ENCODE measurements at regions not wholly inside any gene's neighbourhood (a gene's known extent, or its start where the extent isn't known, plus 50 kb on each side); places are given as distances from the start of the nearest gene placed in this dataset.

DNA sequence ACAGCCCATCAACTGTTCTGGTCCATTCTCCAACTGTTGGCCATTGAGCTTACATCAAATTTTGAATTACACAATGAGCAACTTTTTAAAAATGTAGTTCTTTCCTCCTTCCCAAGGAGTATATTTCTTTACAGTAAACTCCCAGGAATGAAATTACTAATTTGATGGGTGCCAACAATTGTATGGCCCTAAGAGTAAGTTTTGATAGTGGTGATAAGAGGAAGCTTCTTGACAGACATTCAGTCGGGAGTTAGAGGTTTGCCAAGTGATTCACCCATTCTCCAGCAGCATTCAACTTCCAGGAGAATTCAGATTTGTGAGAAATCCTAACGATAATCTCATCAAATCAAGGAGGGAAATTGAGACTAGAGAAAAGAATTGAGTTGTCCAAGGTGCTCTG lies 579.9 kb downstream of the ACTL7B start:
- peaks cover 21% of the 10 kb centered on the region for H3K4me1 ChIP-seq (ENCODE audit: insufficient read depth)
- no peak overlapping the region for H2AFZ ChIP-seq
- no peak overlapping the region for H3K4me3 ChIP-seq
- H3K79me2 ChIP-seq: no peaks in the 10 kb centered on the region
- H4K20me1 ChIP-seq (ENCODE audit: insufficient read depth, poor library complexity, severe bottlenecking): no peaks in the 10 kb centered on the region
- no peak overlapping the region for H3K4me2 ChIP-seq
- TF ChIP-seq EZH2 (IDR thresholded peaks at IDR 0.05; ENCODE audit: borderline replicate concordance) (no peak), EZH2phosphoT487 (IDR thresholded peaks at IDR 0.05; ENCODE audit: low read depth, severe bottlenecking, unreplicated experiment) (no peak)
- TF ChIP-seq, protein P1, sequence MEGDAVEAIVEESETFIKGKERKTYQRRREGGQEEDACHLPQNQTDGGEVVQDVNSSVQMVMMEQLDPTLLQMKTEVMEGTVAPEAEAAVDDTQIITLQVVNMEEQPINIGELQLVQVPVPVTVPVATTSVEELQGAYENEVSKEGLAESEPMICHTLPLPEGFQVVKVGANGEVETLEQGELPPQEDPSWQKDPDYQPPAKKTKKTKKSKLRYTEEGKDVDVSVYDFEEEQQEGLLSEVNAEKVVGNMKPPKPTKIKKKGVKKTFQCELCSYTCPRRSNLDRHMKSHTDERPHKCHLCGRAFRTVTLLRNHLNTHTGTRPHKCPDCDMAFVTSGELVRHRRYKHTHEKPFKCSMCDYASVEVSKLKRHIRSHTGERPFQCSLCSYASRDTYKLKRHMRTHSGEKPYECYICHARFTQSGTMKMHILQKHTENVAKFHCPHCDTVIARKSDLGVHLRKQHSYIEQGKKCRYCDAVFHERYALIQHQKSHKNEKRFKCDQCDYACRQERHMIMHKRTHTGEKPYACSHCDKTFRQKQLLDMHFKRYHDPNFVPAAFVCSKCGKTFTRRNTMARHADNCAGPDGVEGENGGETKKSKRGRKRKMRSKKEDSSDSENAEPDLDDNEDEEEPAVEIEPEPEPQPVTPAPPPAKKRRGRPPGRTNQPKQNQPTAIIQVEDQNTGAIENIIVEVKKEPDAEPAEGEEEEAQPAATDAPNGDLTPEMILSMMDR (IDR thresholded peaks at IDR 0.05; ENCODE audit: poor library complexity): no peak
- no peak for DNase-seq (ENCODE audit: low spot score)
- H3K27ac ChIP-seq: no peak overlapping the region
- H3K9me2 ChIP-seq (replicated peaks; ENCODE audit: insufficient read depth): no peaks in the 10 kb centered on the region
- no peaks in the 10 kb centered on the region for H3K9me3 ChIP-seq (ENCODE audit: low read depth)
- H3K27me3 ChIP-seq: no peaks in the 10 kb centered on the region
- H3K36me3 ChIP-seq (replicated peaks; ENCODE audit: insufficient read depth, low read depth): no peaks in the 10 kb centered on the region
- WGBS (ENCODE audit: low lambda C conversion rate, missing lambda C conversion rate): 93% methylated on average over 2 of the region's 2 CpGs

DNA sequence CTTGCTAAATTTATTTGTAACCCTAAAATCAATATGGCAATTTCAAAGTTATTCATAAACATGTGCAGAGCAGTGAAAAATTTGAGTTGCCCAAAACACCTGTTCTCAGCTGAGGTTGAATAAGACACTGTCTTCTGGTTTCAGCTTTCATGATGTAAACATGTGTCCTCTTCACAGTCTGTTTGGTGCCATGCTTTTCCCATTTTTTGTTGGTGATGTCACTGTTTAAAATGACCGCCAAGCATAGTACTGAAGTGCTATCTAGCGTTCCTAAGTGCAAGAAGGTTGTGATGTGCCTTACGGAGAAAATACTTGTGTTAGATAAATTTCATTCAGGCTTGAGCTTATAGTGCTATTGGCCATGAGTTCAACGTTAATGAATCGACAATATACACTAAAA lies 580.8 kb downstream of the ACTL7B start:
- WGBS (ENCODE audit: low lambda C conversion rate, missing lambda C conversion rate): 89% methylated on average over 5 of the region's 5 CpGs
- no peak overlapping the region for H3K4me2 ChIP-seq
- no peaks in the 10 kb centered on the region for H3K9me3 ChIP-seq (ENCODE audit: low read depth)
- H3K4me1 ChIP-seq (ENCODE audit: insufficient read depth): peaks cover 24% of the 10 kb centered on the region
- H4K20me1 ChIP-seq (ENCODE audit: insufficient read depth, poor library complexity, severe bottlenecking): no peaks in the 10 kb centered on the region
- H3K27ac ChIP-seq: no peak overlapping the region
- H3K4me3 ChIP-seq: no peak overlapping the region
- no peaks in the 10 kb centered on the region for H3K27me3 ChIP-seq
- H2AFZ ChIP-seq: no peak overlapping the region
- no peak for DNase-seq (ENCODE audit: low spot score)
- H3K36me3 ChIP-seq (replicated peaks; ENCODE audit: insufficient read depth, low read depth): no peaks in the 10 kb centered on the region
- H3K79me2 ChIP-seq: no peaks in the 10 kb centered on the region
- H3K9me2 ChIP-seq (replicated peaks; ENCODE audit: insufficient read depth): no peaks in the 10 kb centered on the region
- TF ChIP-seq EZH2phosphoT487 (IDR thresholded peaks at IDR 0.05; ENCODE audit: low read depth, severe bottlenecking, unreplicated experiment): no peak
- TF ChIP-seq, protein P1 (IDR thresholded peaks at IDR 0.05; ENCODE audit: poor library complexity): no peak
- no peak for TF ChIP-seq EZH2 (IDR thresholded peaks at IDR 0.05; ENCODE audit: borderline replicate concordance)

DNA sequence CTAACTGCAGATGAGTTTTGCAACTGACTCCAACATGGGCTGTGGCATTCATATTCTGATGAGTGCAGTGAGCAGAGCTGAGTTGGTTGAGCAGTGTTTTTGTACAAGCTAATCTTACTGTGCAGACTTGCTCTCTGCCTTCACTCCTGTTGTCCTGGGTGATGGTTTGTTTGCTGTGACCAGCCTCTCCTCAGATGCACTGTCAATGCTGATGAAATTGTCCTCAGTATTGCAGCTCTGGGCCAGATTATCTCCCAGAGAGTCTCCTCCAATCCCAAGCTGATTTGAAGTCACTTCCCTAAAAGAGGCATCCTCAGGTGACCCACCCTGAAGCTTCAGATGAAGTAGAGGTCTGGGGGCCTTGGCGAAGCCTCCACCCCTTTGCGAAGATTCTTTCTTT lies 581.8 kb downstream of the ACTL7B start:
- H3K36me3 ChIP-seq (replicated peaks; ENCODE audit: insufficient read depth, low read depth): no peaks in the 10 kb centered on the region
- no peaks in the 10 kb centered on the region for H3K9me2 ChIP-seq (replicated peaks; ENCODE audit: insufficient read depth)
- no peak overlapping the region for H3K4me3 ChIP-seq
- TF ChIP-seq, protein P1 (IDR thresholded peaks at IDR 0.05; ENCODE audit: poor library complexity): no peak
- no peak for TF ChIP-seq EZH2phosphoT487 (IDR thresholded peaks at IDR 0.05; ENCODE audit: low read depth, severe bottlenecking, unreplicated experiment)
- H2AFZ ChIP-seq: no peak overlapping the region
- H3K27me3 ChIP-seq: no peaks in the 10 kb centered on the region
- no peak for DNase-seq (ENCODE audit: low spot score)
- H3K4me1 ChIP-seq (ENCODE audit: insufficient read depth): peaks cover 33% of the 10 kb centered on the region
- WGBS (ENCODE audit: low lambda C conversion rate, missing lambda C conversion rate): 97% methylated on average over 2 of the region's 2 CpGs
- H3K4me2 ChIP-seq: no peak overlapping the region
- H4K20me1 ChIP-seq (ENCODE audit: insufficient read depth, poor library complexity, severe bottlenecking): no peaks in the 10 kb centered on the region
- no peaks in the 10 kb centered on the region for H3K79me2 ChIP-seq
- H3K27ac ChIP-seq: no peak overlapping the region
- H3K9me3 ChIP-seq (ENCODE audit: low read depth): no peaks in the 10 kb centered on the region

DNA sequence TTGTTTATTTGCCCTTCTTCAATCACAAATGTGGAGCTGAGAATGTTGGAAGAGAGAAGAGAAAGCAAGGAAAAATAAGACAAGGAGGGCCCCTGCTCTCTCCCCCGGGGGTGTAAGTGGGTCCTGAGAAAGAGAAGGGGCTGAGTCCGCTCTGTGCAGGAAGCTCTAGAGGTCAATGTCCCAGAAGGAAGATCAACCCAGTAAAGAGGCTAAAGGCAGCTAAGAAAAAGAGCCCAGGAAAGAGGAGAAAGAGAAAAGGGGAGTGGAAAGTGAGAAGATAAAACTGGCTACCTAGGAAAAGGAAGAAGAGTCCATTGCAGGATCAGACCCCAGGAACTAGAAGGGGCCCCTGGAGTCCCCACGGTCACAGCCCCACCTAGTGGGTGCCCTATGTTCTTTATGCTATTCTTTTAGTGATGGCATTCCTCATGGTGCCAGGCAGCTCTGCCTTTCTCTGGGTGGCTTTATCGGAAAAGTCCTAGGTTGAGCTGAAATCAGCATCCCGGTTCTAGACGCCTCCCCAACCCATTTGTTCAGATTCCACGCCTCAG lies 583.4 kb downstream of the ACTL7B start:
- Histone ChIP-seq H3K27me3 (no peaks in the 10 kb centered on the region), H3K36me3 (replicated peaks; ENCODE audit: insufficient read depth, low read depth) (no peaks in the 10 kb centered on the region), H3K4me2 (peak overlapping the region; percentile 70), H3K79me2 (no peaks in the 10 kb centered on the region), H2AFZ (peak overlapping the region; percentile 32), H3K4me3 (no peak overlapping the region), H3K9me3 (ENCODE audit: low read depth) (no peaks in the 10 kb centered on the region), H3K9me2 (replicated peaks; ENCODE audit: insufficient read depth) (no peaks in the 10 kb centered on the region), H3K27ac (peak overlapping the region; percentile 95), H4K20me1 (ENCODE audit: insufficient read depth, poor library complexity, severe bottlenecking) (no peaks in the 10 kb centered on the region), H3K4me1 (ENCODE audit: insufficient read depth) (peaks cover 35% of the 10 kb centered on the region)
- WGBS (ENCODE audit: low lambda C conversion rate, missing lambda C conversion rate): 48% methylated on average over 7 of the region's 7 CpGs
- TF ChIP-seq, protein P1 (IDR thresholded peaks at IDR 0.05; ENCODE audit: poor library complexity): peak; percentile 57
- TF ChIP-seq EZH2 (IDR thresholded peaks at IDR 0.05; ENCODE audit: borderline replicate concordance) (no peak), EZH2phosphoT487 (IDR thresholded peaks at IDR 0.05; ENCODE audit: low read depth, severe bottlenecking, unreplicated experiment) (no peak)
- DNase-seq (ENCODE audit: low spot score): peak; percentile 77
